Activated CD4-positive, alpha-beta T cell treated with anti-CD3 and anti-CD28 coated beads, Interleukin-2, Interleukin-6, amounts not matched to agents 100 ng/mL and 50 ng/mL, durations not matched to agents 16 hours and 8 hours (primary cell): ENCODE measurements at regions not wholly inside any gene's neighbourhood (a gene's known extent, or its start where the extent isn't known, plus 50 kb on each side); places are given as distances from the start of the nearest gene placed in this dataset.

ENCODE experiments used
- DNase-seq: peaks from one replicate; pipeline ENCODE4 v3.0.0-alpha.2; 2020

GRCh38 chr15:39471785-39472574, 108.9 kb upstream of the THBS1 start:
- DNase-seq = no peak

GRCh38 chr15:39472621-39473297, 108.1 kb upstream of the THBS1 start:
- no peak for DNase-seq

GRCh38 chr15:39473298-39473947, 107.5 kb upstream of the THBS1 start:
- no peak for DNase-seq

GRCh38 chr15:39474657-39475056, 106.2 kb upstream of the THBS1 start:
- no peak for DNase-seq

- no peak for DNase-seq
Measured at GRCh38 chr15:39478996-39479395, 101.9 kb upstream of the THBS1 start.

- no peak for DNase-seq
Measured at GRCh38 chr15:39479911-39480310, 101.0 kb upstream of the THBS1 start.

GRCh38 chr15:39482459-39482858, 98.4 kb upstream of the THBS1 start:
- DNase-seq = no peak

GRCh38 chr15:39486621-39487457, 94.0 kb upstream of the THBS1 start:
- no peak for DNase-seq

GRCh38 chr15:39487458-39487735, 93.5 kb upstream of the THBS1 start:
- DNase-seq = no peak

GRCh38 chr15:39488516-39488915, 92.4 kb upstream of the THBS1 start:
- DNase-seq = no peak

GRCh38 chr15:39488961-39489360, 91.9 kb upstream of the THBS1 start:
- no peak for DNase-seq

GRCh38 chr15:39491115-39491885, 89.6 kb upstream of the THBS1 start:
- DNase-seq = no peak

GRCh38 chr15:39491886-39492490, 88.9 kb upstream of the THBS1 start:
- DNase-seq = no peak

GRCh38 chr15:39493424-39494067, 87.3 kb upstream of the THBS1 start:
- DNase-seq = no peak

- peak; percentile 43 for DNase-seq
Measured at GRCh38 chr15:39494462-39494861, 86.4 kb upstream of the THBS1 start.

- DNase-seq = no peak
Measured at GRCh38 chr15:39495871-39496840, 84.7 kb upstream of the THBS1 start.

GRCh38 chr15:39497016-39497758, 83.7 kb upstream of the THBS1 start:
- no peak for DNase-seq

- peak; percentile 73 for DNase-seq
Measured at GRCh38 chr15:39497759-39498565, 82.9 kb upstream of the THBS1 start.

- no peak for DNase-seq
Measured at GRCh38 chr15:39498629-39499028, 82.2 kb upstream of the THBS1 start.
